HCEC 1CT (cell line): ENCODE measurements at regions not wholly inside any gene's neighbourhood (a gene's known extent, or its start where the extent isn't known, plus 50 kb on each side); places are given as distances from the start of the nearest gene placed in this dataset.

Experiments
- DNase-seq: peaks from one replicate; pipeline ENCODE4 v3.0.0-alpha.2; 2017

DNA sequence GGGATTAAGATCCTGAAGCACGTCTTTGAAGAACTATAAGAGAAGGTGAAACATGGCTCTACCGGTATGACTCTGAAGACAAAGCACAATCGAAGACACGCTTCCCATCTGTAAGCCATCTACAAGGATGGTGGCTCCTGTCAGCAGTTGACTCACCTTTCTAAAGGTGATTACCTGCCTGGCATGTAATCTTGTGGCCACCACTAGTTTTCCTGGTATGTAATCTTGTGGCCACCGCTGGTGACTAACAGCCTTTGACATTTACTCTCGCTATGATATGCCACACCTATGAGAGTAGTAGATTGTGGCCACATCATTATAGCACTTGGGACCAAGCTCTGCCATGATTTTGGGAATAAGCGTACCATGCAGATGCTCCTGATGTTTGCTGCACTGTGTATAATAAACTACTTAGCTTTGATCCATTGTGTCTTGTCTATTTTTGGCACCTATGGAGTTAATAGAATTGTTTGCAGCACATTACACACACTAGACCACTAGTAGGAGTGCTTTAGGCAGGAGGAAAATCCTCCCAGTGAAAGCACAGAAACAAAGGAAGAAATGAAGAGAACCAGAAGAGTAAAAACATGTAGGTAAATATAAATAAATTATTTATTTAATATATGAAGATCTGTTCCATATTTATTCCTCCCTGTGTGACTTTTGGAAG, 59.8 kb downstream of the VAX1 start:
- DNase-seq, result no peak

- peak; percentile 6 for DNase-seq
These were observed 63.0 kb downstream of the VAX1 start for GRCh38 chr10:117075064-117075463.

- DNase-seq, result no peak
These were observed 63.4 kb downstream of the VAX1 start for GRCh38 chr10:117074621-117075020.

DNA sequence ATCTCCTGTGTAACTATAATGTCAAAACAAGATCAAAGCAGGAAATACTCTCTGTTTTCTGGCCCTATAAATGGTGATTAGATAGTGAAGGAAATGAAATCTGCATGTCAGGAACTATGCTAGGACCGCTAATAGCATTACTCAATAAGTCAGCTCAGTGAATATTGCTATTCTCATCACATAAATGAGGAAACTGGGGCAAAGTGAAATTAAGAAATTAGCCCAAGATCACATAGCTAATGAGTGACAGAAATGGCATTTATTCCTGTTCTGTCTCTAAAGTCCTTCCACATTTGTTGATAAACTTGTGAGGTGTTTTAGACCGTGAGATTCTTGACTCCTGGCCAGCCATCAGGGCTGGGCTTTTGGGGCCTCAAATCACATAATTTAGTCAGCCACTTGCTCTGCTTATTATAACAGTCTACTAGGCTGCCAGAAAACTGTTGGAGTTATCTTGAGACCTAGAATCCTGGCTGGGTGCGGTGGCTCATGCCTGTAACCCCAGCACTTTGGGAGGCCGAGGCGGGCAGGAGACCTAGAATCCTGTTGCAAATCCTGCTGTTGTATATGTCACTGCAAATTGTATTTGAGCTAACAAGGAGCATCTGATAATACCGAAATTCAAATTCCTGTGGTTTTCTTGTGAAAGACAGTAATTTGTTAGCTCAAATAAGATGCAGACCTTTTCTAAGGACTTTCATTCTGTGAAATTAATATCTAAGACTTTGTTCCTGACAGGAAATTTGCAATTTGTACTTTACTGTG, 66.5 kb upstream of the SHTN1 start:
- no peak for DNase-seq
